ENCODE measurements at regions not wholly inside any gene's neighbourhood (a gene's known extent, or its start where the extent isn't known, plus 50 kb on each side); places are given as distances from the start of the nearest gene placed in this dataset.

DNA sequence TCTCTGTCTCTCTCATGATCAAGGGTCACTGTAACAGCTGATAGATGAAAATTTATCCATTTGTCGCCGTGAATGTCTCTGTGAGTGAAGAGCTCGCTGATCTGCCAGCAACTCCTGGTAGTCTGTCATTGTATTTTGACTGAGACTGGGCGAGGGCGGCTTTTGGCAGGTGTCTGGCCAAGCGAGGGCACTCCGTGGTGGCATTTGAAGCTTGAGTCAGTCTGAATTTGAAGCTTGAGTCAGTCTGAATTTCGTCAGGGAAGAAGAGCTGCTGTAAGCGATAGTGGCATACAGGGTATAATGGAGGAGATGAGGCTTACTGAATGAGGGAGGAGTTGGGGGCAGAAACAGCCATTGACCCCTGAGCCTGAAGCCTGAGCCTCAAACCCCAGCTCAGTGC lies 56.8 kb upstream of the FAM181A start:
- no peak overlapping the region for H3K4me3 ChIP-seq (ENCODE audit: insufficient read depth, low read depth, low read length)
- no peak for DNase-seq
- no peaks in the 10 kb centered on the region for H3K36me3 ChIP-seq (replicated peaks; ENCODE audit: control insufficient read depth, insufficient read depth, low read length)
- H3K27me3 ChIP-seq (ENCODE audit: control insufficient read depth, insufficient read depth, low read length) = no peaks in the 10 kb centered on the region; the same call in 1 of the 2 replicates

- Histone ChIP-seq H3K4me3 (ENCODE audit: insufficient read depth, low read depth, low read length) (no peak overlapping the region), H3K36me3 (replicated peaks; ENCODE audit: control insufficient read depth, insufficient read depth, low read length) (no peaks in the 10 kb centered on the region), H3K27me3 (ENCODE audit: control insufficient read depth, insufficient read depth, low read length) (no peaks in the 10 kb centered on the region; the same call in 1 of the 2 replicates)
- no peak for DNase-seq
Measured at GRCh38 chr14:93869427-93869826, 57.7 kb upstream of the FAM181A start.

GRCh38 chr14:93868165-93868564 lies 59.0 kb upstream of the FAM181A start:
- Histone ChIP-seq H3K4me3 (ENCODE audit: insufficient read depth, low read depth, low read length) (no peak overlapping the region), H3K36me3 (replicated peaks; ENCODE audit: control insufficient read depth, insufficient read depth, low read length) (no peaks in the 10 kb centered on the region), H3K27me3 (ENCODE audit: control insufficient read depth, insufficient read depth, low read length) (no peaks in the 10 kb centered on the region; the same call in 1 of the 2 replicates)
- no peak for DNase-seq

- H3K36me3 ChIP-seq (replicated peaks; ENCODE audit: control insufficient read depth, insufficient read depth, low read length) = no peaks in the 10 kb centered on the region
- no peak overlapping the region for H3K4me3 ChIP-seq (ENCODE audit: insufficient read depth, low read depth, low read length)
- no peak for DNase-seq
Measured at GRCh38 chr14:93862265-93862664, 64.9 kb upstream of the FAM181A start.

DNA sequence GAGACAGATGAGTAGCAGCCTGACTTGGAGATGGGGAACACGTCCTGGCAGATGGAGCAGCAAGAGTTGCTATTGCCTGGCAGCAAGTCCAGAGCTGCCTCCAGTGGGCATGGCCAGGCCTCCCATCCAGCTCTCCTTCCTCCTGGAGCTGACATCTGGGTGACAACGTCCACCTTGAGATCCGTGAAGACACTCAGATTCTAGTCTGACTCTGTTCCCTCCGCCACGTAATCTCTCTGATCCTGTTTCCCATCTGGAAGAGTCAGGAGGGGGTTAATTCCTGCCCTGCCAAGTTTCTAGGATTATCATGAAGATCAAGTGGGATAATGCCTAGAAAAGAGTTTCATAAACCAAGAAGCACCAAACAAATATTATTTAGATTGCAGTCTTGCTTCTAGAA lies 65.3 kb upstream of the FAM181A start:
- Histone ChIP-seq H3K27me3 (ENCODE audit: control insufficient read depth, insufficient read depth, low read length) (no peaks in the 10 kb centered on the region; the same call in 1 of the 2 replicates), H3K36me3 (replicated peaks; ENCODE audit: control insufficient read depth, insufficient read depth, low read length) (no peaks in the 10 kb centered on the region), H3K4me3 (ENCODE audit: insufficient read depth, low read depth, low read length) (no peak overlapping the region)
- no peak for DNase-seq

More at GRCh38 chr14:93862265-93862664, 64.9 kb upstream of the FAM181A start:
- no peaks in the 10 kb centered on the region; the same call in 1 of the 2 replicates for H3K27me3 ChIP-seq (ENCODE audit: control insufficient read depth, insufficient read depth, low read length)

DNA sequence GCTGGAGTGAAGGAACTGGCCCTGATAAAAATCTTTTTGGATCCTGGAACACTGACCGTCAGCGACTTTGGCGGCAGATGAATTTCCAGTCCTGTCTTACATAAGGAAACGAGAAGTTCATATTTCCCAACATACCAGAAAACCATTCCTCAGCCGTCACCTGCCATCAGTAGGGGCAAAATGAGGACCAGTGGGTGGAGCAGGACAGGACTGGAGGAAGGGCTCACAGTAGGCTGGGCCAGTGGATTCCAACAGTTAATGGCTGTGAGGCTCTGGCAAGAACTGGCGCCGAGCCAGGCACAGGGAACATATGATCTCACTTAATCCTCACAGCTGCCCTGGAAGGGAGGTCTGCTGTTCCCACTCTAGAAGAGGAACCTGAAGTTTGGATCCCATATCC lies 67.2 kb upstream of the FAM181A start:
- Histone ChIP-seq H3K27me3 (ENCODE audit: control insufficient read depth, insufficient read depth, low read length) (no peaks in the 10 kb centered on the region), H3K4me3 (ENCODE audit: insufficient read depth, low read depth, low read length) (no peak overlapping the region), H3K36me3 (replicated peaks; ENCODE audit: control insufficient read depth, insufficient read depth, low read length) (no peaks in the 10 kb centered on the region)
- no peak for DNase-seq

DNA sequence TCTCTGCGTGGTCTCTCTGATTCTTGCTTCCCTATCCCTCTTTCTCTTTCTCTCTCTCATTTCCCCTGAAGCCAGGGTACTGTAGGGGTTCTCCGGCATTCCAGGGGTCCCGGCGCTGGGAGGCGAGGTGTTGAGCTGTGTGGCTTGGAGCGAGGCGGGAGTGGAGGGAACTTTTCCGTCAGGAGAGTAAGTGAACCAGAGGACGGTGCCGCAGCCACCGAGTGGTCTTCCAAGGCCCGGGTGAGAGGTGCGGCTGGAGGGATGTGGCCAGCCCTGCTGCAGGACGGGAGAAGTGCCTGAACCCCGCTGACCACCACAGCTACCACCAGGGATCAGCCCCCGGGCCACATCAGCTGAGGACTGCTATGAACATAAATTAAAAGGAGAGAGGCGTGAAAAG lies 68.2 kb upstream of the FAM181A start:
- DNase-seq = no peak
- no peaks in the 10 kb centered on the region for H3K36me3 ChIP-seq (replicated peaks; ENCODE audit: control insufficient read depth, insufficient read depth, low read length)
- H3K27me3 ChIP-seq (ENCODE audit: control insufficient read depth, insufficient read depth, low read length) = no peaks in the 10 kb centered on the region
- no peak overlapping the region for H3K4me3 ChIP-seq (ENCODE audit: insufficient read depth, low read depth, low read length)

GRCh38 chr14:93857500-93858283 lies 69.4 kb upstream of the PRIMA1 start:
- Histone ChIP-seq H3K27me3 (ENCODE audit: control insufficient read depth, insufficient read depth, low read length) (no peaks in the 10 kb centered on the region), H3K4me3 (ENCODE audit: insufficient read depth, low read depth, low read length) (no peak overlapping the region), H3K36me3 (replicated peaks; ENCODE audit: control insufficient read depth, insufficient read depth, low read length) (no peaks in the 10 kb centered on the region)
- peak; percentile 65 for DNase-seq

GRCh38 chr14:93857081-93857480 lies 68.8 kb upstream of the PRIMA1 start:
- H3K36me3 ChIP-seq (replicated peaks; ENCODE audit: control insufficient read depth, insufficient read depth, low read length) = no peaks in the 10 kb centered on the region
- H3K4me3 ChIP-seq (ENCODE audit: insufficient read depth, low read depth, low read length) = no peak overlapping the region
- no peak for DNase-seq
- no peaks in the 10 kb centered on the region for H3K27me3 ChIP-seq (ENCODE audit: control insufficient read depth, insufficient read depth, low read length)

GRCh38 chr14:93855737-93856136 lies 67.5 kb upstream of the PRIMA1 start:
- Histone ChIP-seq H3K27me3 (ENCODE audit: control insufficient read depth, insufficient read depth, low read length) (no peaks in the 10 kb centered on the region), H3K36me3 (replicated peaks; ENCODE audit: control insufficient read depth, insufficient read depth, low read length) (no peaks in the 10 kb centered on the region), H3K4me3 (ENCODE audit: insufficient read depth, low read depth, low read length) (no peak overlapping the region)
- no peak for DNase-seq

GRCh38 chr14:93847473-93847872 lies 59.2 kb upstream of the PRIMA1 start:
- H3K27me3 ChIP-seq (ENCODE audit: control insufficient read depth, insufficient read depth, low read length) = no peaks in the 10 kb centered on the region
- DNase-seq = no peak
- no peak overlapping the region for H3K4me3 ChIP-seq (ENCODE audit: insufficient read depth, low read depth, low read length)
- no peaks in the 10 kb centered on the region for H3K36me3 ChIP-seq (replicated peaks; ENCODE audit: control insufficient read depth, insufficient read depth, low read length)

DNA sequence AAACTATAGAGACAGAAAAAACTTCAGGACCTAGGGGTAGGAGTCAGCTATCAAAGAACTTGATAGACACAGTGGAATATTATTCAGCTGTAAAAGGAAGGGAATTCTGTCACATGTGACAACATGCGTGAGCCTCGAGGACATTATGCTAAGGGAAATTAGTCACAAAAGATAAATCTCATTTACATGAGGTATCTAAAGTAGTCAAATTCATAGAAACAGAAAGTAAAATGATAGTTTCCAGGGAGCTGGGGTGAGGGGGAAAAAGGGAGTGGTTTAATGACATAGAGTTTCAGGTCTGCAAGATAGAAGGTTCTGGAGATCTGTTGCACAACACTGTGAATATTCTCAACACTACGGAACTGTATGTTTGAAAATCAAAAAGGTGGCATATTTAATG lies 50.0 kb upstream of the PRIMA1 start:
- Histone ChIP-seq H3K27me3 (ENCODE audit: control insufficient read depth, insufficient read depth, low read length) (no peaks in the 10 kb centered on the region), H3K4me3 (ENCODE audit: insufficient read depth, low read depth, low read length) (no peak overlapping the region), H3K36me3 (replicated peaks; ENCODE audit: control insufficient read depth, insufficient read depth, low read length) (no peaks in the 10 kb centered on the region)
- no peak for DNase-seq
